GM12878 (cell line): ENCODE measurements at regions not wholly inside any gene's neighbourhood (a gene's known extent, or its start where the extent isn't known, plus 50 kb on each side); places are given as distances from the start of the nearest gene placed in this dataset.

Experiments used
- ATAC-seq: fragments of 200-7000 bp; cut with Tn5 transposase; 3 replicates; pipeline ENCODE4 v1.9.1; 2020; ENCODE audit warnings: mild to moderate bottlenecking, moderate library complexity
- BruUV-seq: library from RNA; stranded (reverse); fragments of 400-500 nt; replicated peaks from 2 replicates; lab custom pipeline; 2021; lab: Mats Ljungman, UMichigan
- CTCF ChIA-PET: fragments of 300-600 bp; sonication (Branson Sonifier 250); formaldehyde crosslinking; extraction: SDS; loops from one replicate; lab custom pipeline; 2021; ENCODE audit warnings: inconsistent platforms; lab: Yijun Ruan, JAX
- POLR2A ChIA-PET: fragments of 350-600 bp; formaldehyde crosslinking; extraction: SDS; loops from one replicate; lab custom pipeline; 2021; ENCODE audit warnings: inconsistent platforms; lab: Charles Lee
- RAD21 ChIA-PET: fragments of 300-600 bp; sonication (Branson Sonifier 250); formaldehyde crosslinking; loops from one replicate; lab custom pipeline; 2023; ENCODE audit warnings: antibody characterized with exemption; ENCODE audit not compliant: unreplicated experiment; lab: Charles Lee
- SMC1A ChIA-PET: fragments of 300-600 bp; sonication (Branson Sonifier 250); formaldehyde crosslinking; loops from one replicate; lab custom pipeline; 2023; ENCODE audit not compliant: unreplicated experiment, uncharacterized antibody; lab: Charles Lee
- DNase-seq: peaks from one replicate; pipeline ENCODE4 v3.0.0-alpha.2; 2011; ENCODE audit warnings: low read depth, low spot score
- FAIRE-seq: peaks from 3 replicates; lab custom pipeline; 2011; peaks lifted over from hg19 to GRCh38; lab: Jason Lieb, UNC
- H2AFZ ChIP-seq: 2 replicates; pipeline ENCODE4 v1.6.0; 2011; ENCODE audit warnings: low read depth, low read length, control low read depth; ENCODE audit not compliant: control insufficient read depth
- H3K27ac ChIP-seq: 2 replicates; pipeline ENCODE4 v1.5.1; 2011; ENCODE audit warnings: control low read depth; ENCODE audit not compliant: control insufficient read depth, insufficient read depth
- H3K27me3 ChIP-seq, 2 experiments: replicated peaks in 1 of 2; 2 replicates each; pipeline versions ENCODE4 v1.6.0 to v1.6.1; 2011; ENCODE audit warnings: low read length in 1 of 2; ENCODE audit not compliant: control insufficient read depth in 2 of 2, insufficient read depth in 2 of 2
- H3K36me3 ChIP-seq, 2 experiments: 2 replicates each; pipeline ENCODE4 v1.5.1; 2011; ENCODE audit warnings: low read length in 1 of 2; ENCODE audit not compliant: control insufficient read depth in 2 of 2, insufficient read depth in 2 of 2
- H3K4me1 ChIP-seq: 2 replicates; pipeline ENCODE4 v1.6.1; 2011; ENCODE audit warnings: mild to moderate bottlenecking, low read length, moderate library complexity, mixed read lengths; ENCODE audit not compliant: control insufficient read depth, insufficient read depth
- H3K4me2 ChIP-seq: 2 replicates; pipeline ENCODE4 v1.6.0; 2011; ENCODE audit warnings: control low read depth; ENCODE audit not compliant: control insufficient read depth, insufficient read depth
- H3K4me3 ChIP-seq: fragments of 200-600 bp; sonication (generic); 2 replicates; pipeline ENCODE4 v1.5.1; 2016
- H3K79me2 ChIP-seq: 2 replicates; pipeline ENCODE4 v1.6.0; 2011; ENCODE audit warnings: low read length; ENCODE audit not compliant: control insufficient read depth, insufficient read depth
- H3K9ac ChIP-seq: 2 replicates; pipeline ENCODE4 v1.8.0; 2011; ENCODE audit warnings: low read length, control low read depth, mixed read lengths; ENCODE audit not compliant: control insufficient read depth, insufficient read depth
- H3K9me3 ChIP-seq: replicated peaks from 3 replicates; pipeline ENCODE4 v1.5.1; 2011; ENCODE audit warnings: mild to moderate bottlenecking, low read length; ENCODE audit not compliant: control insufficient read depth, insufficient read depth
- H4K20me1 ChIP-seq: 2 replicates; pipeline ENCODE4 v1.6.0; 2011; ENCODE audit not compliant: control insufficient read depth, insufficient read depth
- ATF3 ChIP-seq: IDR thresholded peaks from 2 replicates; pipeline ENCODE4 v1.6.1; 2011; ENCODE audit warnings: low read depth, mild to moderate bottlenecking, low read length, moderate library complexity, borderline replicate concordance; ENCODE audit errors: extremely low read depth
- BRCA1 ChIP-seq: IDR thresholded peaks from 2 replicates; pipeline ENCODE4 v1.6.1; 2011; ENCODE audit warnings: low read depth, low read length, improper control_type of control experiment
- CBFB ChIP-seq: IDR thresholded peaks from 2 replicates; pipeline ENCODE4 v1.6.1; 2016; ENCODE audit warnings: antibody characterized with exemption, low read depth
- CHD1 ChIP-seq: IDR thresholded peaks from 2 replicates; pipeline ENCODE4 v1.6.1; 2012; ENCODE audit warnings: low read depth, low read length, improper control_type of control experiment
- EZH2 ChIP-seq: IDR thresholded peaks from 2 replicates; pipeline ENCODE4 v1.6.1; 2012; ENCODE audit warnings: low read depth, mild to moderate bottlenecking, control low read depth, inconsistent platforms, low read length, borderline replicate concordance; ENCODE audit not compliant: control insufficient read depth
- GATAD2B ChIP-seq: fragments of 450-650 bp; conservative IDR thresholded peaks from 2 replicates; pipeline ENCODE4 v1.6.1; 2017; ENCODE audit warnings: low read depth, mild to moderate bottlenecking, moderate library complexity
- KDM1A ChIP-seq: fragments of 200-600 bp; sonication (generic); IDR thresholded peaks from 2 replicates; pipeline ENCODE4 v1.6.1; 2016; ENCODE audit warnings: borderline replicate concordance
- PAX8 ChIP-seq: fragments of 450-650 bp; IDR thresholded peaks from 2 replicates; pipeline ENCODE4 v1.6.1; 2017; ENCODE audit warnings: mild to moderate bottlenecking, moderate library complexity
- PKNOX1 ChIP-seq: fragments of 450-650 bp; IDR thresholded peaks from 2 replicates; pipeline ENCODE4 v1.6.1; 2016; ENCODE audit warnings: mild to moderate bottlenecking
- RAD21 ChIP-seq: IDR thresholded peaks from 2 replicates; pipeline ENCODE4 v1.6.1; 2011; ENCODE audit warnings: mild to moderate bottlenecking, low read depth, low read length, moderate library complexity; ENCODE audit not compliant: insufficient read depth
- RFX5 ChIP-seq: IDR thresholded peaks from 2 replicates; pipeline ENCODE4 v1.6.1; 2011; ENCODE audit warnings: low read depth, low read length, improper control_type of control experiment
- STAT1 ChIP-seq: fragments of 450-650 bp; conservative IDR thresholded peaks from 2 replicates; pipeline ENCODE4 v1.6.1; 2014; ENCODE audit warnings: antibody characterized with exemption, mild to moderate bottlenecking
- TAF1 ChIP-seq: IDR thresholded peaks from 2 replicates; pipeline ENCODE4 v1.6.1; 2011; ENCODE audit warnings: mild to moderate bottlenecking, low read depth, low read length, borderline replicate concordance
- ZNF217 ChIP-seq: fragments of 450-650 bp; IDR thresholded peaks from 2 replicates; pipeline ENCODE4 v1.6.1; 2017; ENCODE audit warnings: antibody characterized with exemption, mild to moderate bottlenecking
- ZNF24 ChIP-seq: fragments of 450-650 bp; IDR thresholded peaks from 2 replicates; pipeline ENCODE4 v1.6.1; 2017; ENCODE audit warnings: antibody characterized with exemption, mild to moderate bottlenecking
- WGBS: methylation state at CpG from one replicate; pipeline ENCODE4 v1.1.6; 2016; ENCODE audit warnings: low lambda C conversion rate; ENCODE audit not compliant: insufficient replicate concordance, insufficient coverage; ENCODE audit errors: missing lambda C conversion rate; 5-methylcytosine and 5-hydroxymethylcytosine counted together
- in situ Hi-C: fragments of 300-500 bp; cut with MboI; formaldehyde crosslinking; loops from 9 replicates; pipeline ENCODE4 v1.14.3; 2018; ENCODE audit warnings: mixed read lengths
- intact Hi-C: fragments of 100-400 bp; cut with micrococcal nuclease; formaldehyde crosslinking; loops from one replicate; pipeline ENCODE4 v1.14.2; 2022; ENCODE audit not compliant: unreplicated experiment
- TF ChIP-seq, protein P1 (sequence below): fragments of 450-650 bp; IDR thresholded peaks from 2 replicates; pipeline ENCODE4 v1.6.1; 2017; ENCODE audit warnings: mild to moderate bottlenecking

DNA sequence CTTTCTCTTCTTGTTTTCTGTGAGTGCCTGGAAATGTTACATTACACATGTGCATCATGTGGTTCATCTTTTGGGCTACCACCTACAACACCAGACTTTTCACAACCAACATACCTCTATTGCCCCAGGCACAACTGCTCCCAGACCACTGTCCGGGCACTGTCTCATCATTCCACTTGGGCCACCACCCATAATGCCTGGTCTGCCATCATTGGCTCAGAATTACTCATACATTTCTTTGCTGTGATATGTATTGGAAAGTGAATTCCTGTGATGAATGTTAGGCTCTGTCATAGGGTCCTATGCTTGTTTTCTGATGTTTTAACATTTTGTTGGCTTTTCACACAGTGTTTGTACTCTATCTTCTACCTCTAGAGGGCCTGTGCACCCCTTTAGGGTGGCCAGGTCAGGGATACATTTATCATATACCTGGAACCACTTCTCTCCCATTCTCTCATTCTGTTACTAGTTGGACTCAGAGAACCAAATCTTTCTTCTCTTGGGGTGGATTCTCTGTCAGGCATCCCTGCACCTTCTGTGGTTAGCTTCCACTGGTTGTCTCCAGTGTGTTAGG, 172.8 kb downstream of the NHLRC3 start:
- H3K4me2 ChIP-seq, result no peak overlapping the region
- no peaks in the 10 kb centered on the region for H3K79me2 ChIP-seq
- ChIA-PET POLR2A (no interaction called here), CTCF (interaction anchor here (0.8 to 1.4 kb wide), 2 partner anchors 65 to 401 kb away, joined by 3 to 4 read pairs; no protein-coding TSS in a partner anchor), SMC1A (interaction anchor here (0.8 to 1.2 kb wide), 2 partner anchors 10 to 401 kb away, joined by 3 read pairs; no protein-coding TSS in a partner anchor), RAD21 (interaction anchor here (0.6 kb wide), 1 partner anchor 95 kb away, joined by 3 read pairs; no protein-coding TSS in a partner anchor)
- no peak overlapping the region for H3K4me3 ChIP-seq
- TF ChIP-seq ZNF217 (no peak), RAD21 (0 out of 2 replicates have a peak, but pooled peaks have one; percentile 20), ZNF24 (no peak), PKNOX1 (no peak), BRCA1 (no peak)
- no peaks in the 10 kb centered on the region for H3K27me3 ChIP-seq
- intact Hi-C loops, result no loop called here
- 75% methylated on average over 1 of the region's 1 CpG for WGBS
- no peaks in the 10 kb centered on the region for H3K36me3 ChIP-seq
- FAIRE-seq (peak; percentile 7), DNase-seq (no peak), ATAC-seq (no peak)
- H4K20me1 ChIP-seq, result no peaks in the 10 kb centered on the region
- H3K9me3 ChIP-seq, result no peaks in the 10 kb centered on the region
- no TSS peak for BruUV-seq
- no peak overlapping the region for H3K9ac ChIP-seq
- H2AFZ ChIP-seq, result no peak overlapping the region
- no peak overlapping the region for H3K27ac ChIP-seq
- in situ Hi-C loops, result no loop called here
- no peaks in the 10 kb centered on the region for H3K4me1 ChIP-seq

DNA sequence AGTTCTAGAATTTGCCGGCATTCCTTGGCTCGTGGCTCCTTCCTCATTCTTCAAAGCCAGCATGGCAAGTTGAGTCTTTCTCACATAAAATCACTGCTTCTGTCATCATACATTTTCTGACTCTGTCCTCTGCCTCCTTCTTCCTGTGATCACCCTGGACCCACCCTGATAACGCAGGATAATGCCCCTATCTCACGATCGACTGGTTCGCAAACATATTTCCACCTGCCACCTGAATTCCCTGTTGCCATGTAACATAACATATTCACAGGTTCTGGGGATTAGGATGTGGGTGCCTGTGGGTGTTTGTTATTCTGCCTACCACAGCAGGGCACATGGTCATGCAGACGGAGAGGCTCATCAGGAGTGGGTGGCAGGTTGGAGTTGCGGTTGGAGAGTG, 177.7 kb downstream of the NHLRC3 start:
- Histone ChIP-seq H3K27ac (no peak overlapping the region), H3K4me3 (no peak overlapping the region), H3K9ac (no peak overlapping the region), H3K36me3 (no peaks in the 10 kb centered on the region), H2AFZ (no peak overlapping the region), H3K79me2 (no peaks in the 10 kb centered on the region), H3K4me2 (no peak overlapping the region), H3K9me3 (no peaks in the 10 kb centered on the region), H4K20me1 (no peaks in the 10 kb centered on the region), H3K27me3 (no peaks in the 10 kb centered on the region), H3K4me1 (no peaks in the 10 kb centered on the region)
- ChIA-PET POLR2A (no interaction called here), RAD21 (no interaction called here), CTCF (no interaction called here), SMC1A (no interaction called here)
- DNase-seq, result no peak
- no TSS peak for BruUV-seq
- in situ Hi-C loops (no loop called here), intact Hi-C loops (no loop called here)
- ATAC-seq, result no peak
- 56% methylated on average over 8 of the region's 8 CpGs for WGBS
- no peak for FAIRE-seq
- TF ChIP-seq STAT1 (no peak), ATF3 (no peak), KDM1A (no peak), EZH2 (no peak), CBFB (no peak), PAX8 (no peak), TAF1 (no peak), CHD1 (no peak), RFX5 (no peak), GATAD2B (no peak)
- TF ChIP-seq, protein P1, sequence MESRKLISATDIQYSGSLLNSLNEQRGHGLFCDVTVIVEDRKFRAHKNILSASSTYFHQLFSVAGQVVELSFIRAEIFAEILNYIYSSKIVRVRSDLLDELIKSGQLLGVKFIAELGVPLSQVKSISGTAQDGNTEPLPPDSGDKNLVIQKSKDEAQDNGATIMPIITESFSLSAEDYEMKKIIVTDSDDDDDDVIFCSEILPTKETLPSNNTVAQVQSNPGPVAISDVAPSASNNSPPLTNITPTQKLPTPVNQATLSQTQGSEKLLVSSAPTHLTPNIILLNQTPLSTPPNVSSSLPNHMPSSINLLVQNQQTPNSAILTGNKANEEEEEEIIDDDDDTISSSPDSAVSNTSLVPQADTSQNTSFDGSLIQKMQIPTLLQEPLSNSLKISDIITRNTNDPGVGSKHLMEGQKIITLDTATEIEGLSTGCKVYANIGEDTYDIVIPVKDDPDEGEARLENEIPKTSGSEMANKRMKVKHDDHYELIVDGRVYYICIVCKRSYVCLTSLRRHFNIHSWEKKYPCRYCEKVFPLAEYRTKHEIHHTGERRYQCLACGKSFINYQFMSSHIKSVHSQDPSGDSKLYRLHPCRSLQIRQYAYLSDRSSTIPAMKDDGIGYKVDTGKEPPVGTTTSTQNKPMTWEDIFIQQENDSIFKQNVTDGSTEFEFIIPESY, result no peak
